NOMO-1 (cell line): ENCODE measurements at regions not wholly inside any gene's neighbourhood (a gene's known extent, or its start where the extent isn't known, plus 50 kb on each side); places are given as distances from the start of the nearest gene placed in this dataset.

Experiments used
- DNase-seq, 2 experiments: peaks; one replicate each; lab custom pipeline; 2025; ENCODE audit not compliant: unreplicated experiment in 2 of 2; lab: John Stamatoyannopoulos, UW

DNA sequence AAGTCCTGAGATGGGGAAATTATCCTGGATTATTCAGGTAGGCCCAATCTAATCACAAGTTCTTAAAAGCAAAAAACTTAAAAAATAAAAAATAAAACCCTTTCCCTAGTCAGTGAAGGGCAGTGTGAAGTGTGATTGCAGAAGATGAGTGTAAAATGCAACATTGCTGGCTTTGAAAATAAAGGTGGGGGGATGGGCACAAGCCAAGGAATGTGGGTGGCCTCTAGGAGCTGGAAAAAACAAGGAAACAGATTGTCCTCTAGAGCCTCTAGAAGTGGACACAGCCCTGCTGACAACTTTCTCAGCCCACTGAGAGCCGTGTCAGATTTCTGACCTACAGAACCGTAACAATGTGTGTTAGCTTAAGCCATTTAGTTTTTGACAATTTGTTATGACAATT, 184.3 kb upstream of the HNRNPA3 start:
- DNase-seq: no peak

DNA sequence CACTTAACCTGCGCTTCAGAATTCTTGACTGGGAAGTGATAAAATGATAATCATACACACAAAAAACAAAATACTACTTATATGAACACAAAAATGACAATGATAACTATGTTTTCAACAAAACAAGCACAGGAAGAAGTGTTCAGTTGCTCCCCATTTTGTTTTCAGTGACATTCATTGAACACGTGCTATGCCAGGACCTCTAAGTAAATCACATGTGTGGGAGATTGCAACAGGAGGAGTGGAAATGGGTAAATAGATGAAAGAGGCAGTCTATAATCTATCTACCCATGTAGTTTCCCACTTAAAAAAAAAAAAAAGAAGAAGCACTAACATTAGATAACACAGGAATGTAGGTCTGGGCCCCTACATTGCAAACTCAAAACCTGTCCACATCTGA, 183.5 kb upstream of the HNRNPA3 start:
- DNase-seq: no peak

DNA sequence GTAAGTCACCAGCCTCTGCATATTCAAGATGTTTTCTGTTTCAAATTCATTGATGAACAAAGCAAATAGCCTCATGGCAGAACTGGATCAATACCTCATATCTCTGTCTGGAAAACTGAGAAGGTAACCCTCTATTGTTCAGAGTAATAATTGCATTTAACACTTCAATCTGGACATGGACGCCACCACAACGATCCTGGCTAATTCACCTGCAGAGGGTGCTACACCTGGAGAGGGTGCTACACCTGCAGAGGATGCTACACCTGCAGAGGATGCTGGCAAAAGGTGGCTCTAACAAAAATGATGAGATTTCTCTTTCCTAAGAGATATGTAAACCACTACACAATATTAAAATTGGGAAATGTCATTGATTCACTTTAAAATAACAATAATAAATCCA, 183.1 kb upstream of the HNRNPA3 start:
- DNase-seq: no peak

DNA sequence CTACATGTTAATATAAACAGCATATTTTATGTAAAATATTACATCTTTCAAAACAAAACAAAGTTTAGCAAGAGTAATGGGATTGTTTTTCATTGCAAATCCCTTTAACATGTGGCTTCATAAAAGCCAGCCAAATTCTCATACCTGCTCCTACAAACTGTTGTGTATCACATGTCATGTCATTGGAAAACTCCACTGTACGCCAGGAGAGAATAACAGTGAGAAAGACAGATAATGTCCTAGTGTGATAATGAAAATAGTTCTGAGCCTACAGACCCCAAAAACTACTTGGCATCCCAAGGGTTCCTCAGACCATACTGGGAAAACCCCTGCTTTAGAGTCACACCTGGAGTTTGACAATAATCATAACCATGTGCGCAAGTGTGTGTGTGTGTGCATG, 182.7 kb upstream of the HNRNPA3 start:
- no peak for DNase-seq

DNA sequence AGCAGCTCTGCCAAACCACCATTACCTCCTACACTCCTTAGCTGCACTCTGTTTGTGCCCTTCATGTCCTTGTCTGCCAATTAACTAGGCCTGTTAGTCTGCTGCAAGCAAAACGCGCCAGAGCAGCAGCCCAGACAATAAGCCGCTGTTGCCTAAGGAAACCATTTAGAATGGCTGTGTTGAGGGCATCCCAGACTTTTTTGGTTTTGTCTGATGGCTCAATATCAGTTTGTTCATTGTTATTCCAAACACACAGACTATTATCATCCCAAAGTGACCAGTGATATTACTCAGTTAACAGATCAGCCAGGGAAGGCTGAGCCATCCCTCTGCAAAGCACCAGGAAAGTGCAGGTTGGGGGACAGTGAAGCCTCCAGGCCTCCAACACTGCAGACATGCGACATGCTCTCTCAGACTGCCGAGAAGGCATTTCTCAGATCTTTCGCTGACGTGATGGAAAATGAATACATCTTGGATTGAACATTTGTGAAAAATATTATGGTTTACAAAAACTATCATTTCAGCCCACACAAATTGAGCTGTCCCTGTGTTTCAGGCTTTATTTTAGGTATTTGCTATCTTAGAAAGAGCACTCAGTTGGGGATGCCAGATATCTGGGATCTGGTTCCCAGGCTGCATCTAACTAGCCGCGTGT, 182.0 kb upstream of the HNRNPA3 start:
- DNase-seq: no peak

DNA sequence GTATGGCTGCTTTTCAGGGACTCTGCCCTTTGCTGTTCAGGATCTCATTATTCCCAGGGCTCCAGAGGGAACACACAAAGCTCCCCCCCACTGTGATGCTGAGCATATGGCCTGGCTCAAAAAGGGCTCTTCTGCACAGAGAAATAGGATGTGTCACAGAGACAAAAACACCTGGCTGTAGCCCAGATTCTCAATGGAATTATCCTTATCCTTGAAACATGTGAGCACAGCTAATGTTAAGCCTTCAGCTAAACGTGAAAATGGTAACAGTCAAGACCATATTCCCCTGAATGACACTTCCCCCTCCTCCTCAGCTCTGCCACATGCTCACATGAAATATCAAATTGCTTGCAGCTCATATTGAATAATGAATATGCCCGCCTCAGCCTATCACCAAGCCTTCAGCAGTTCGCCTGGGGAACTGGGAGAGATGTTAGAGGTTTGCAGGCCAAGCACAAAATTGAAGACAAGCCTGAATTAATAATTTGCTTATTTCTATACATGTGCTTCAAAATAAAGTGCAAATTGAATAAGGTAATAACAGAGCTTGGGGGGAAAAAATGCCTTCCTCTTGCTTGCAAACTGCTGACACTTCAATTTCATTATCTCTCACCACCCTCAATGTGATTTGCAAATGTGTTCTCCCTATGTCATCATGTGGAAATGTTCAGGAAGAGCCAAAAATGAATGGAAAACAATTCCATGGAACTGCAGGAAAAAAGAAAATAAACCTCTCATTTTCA, 181.0 kb upstream of the HNRNPA3 start:
- DNase-seq: no peak

DNA sequence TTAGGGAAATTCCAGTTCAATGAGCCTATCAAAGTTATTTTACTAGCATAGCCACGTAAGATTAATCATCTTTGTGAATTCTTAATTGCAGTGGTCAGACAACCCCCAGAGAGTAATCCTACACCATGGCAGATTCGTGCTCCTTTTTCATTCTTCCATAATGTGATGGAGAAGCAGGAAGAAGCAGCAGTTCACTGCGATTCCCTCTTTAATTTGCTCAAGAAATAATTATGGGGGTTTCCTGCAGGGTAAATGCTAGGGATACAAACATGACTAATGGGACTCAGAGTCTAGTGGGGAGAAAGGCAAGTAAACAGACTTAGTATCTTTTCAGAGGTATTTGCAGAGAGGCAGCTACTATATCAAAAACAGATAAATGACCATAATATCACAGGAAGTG, 175.8 kb upstream of the HNRNPA3 start:
- no peak for DNase-seq

DNA sequence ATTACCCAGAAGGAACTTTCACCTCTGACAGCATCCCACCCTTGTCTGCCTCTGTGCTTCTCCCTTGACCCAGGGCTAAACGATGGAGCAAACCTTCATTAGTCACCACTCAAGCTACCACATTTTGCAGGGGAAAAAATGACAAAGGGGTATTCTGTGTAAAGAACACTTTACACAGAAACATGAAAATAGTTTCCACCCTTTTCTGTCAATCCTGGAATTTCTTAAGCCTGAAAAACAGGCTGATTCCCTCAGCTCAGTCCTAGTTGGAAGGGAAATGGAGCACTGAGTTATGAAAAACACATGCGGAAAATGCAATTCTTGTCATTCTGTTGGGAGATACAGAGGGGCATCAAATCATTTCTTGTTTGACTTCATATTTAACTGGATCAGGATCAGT, 175.0 kb upstream of the HNRNPA3 start:
- no peak for DNase-seq

DNA sequence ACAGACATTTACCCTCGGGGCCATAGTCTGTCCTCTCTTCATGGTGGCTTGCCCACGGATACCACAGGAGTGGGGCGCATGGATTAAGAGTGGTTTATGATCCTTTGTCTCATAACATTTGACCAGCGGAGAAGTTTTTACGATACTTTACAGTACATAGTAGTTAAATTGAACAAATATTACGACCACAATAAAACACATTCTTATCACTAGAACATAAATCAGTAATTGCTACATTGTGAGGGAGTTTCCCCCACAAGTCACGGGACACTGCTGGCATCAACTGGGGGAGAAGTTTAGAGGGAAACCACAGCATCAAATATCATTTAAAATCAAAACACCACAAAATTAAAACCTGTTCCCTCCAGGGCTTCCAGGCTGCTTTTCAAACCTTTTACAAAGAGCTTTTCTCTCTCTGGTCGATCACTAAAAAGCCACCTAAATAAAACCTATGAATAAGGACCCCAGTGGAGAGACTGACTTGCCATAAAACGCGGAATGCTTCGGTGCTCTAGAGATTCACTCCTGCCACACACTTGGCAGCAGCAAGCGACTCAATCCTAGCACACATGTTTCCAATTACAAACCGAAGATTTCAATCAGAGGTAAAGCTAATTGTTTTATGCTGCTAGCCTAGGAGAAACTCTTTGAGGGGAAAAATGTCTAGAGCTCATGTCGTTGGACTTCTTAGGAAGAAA, 173.7 kb upstream of the HNRNPA3 start:
- no peak for DNase-seq

DNA sequence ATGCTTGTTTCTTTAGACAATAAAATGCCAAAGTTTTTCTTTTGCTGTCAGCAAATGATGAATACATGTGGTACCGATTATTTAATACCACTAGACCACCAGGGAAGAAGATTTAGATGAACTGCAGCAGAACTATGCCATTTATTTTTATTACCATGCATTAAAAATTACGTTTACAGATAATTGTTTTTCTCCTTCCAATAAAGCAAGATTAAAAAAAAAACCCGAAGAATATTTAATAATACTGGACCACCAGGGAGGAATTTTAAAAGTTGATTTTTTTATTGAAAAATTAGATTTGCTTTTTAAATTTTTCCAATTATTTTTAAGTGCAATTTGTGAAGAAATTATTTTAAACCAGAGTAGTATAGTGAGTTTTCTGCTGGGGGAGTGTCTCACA, 170.3 kb upstream of the HNRNPA3 start:
- DNase-seq: no peak

DNA sequence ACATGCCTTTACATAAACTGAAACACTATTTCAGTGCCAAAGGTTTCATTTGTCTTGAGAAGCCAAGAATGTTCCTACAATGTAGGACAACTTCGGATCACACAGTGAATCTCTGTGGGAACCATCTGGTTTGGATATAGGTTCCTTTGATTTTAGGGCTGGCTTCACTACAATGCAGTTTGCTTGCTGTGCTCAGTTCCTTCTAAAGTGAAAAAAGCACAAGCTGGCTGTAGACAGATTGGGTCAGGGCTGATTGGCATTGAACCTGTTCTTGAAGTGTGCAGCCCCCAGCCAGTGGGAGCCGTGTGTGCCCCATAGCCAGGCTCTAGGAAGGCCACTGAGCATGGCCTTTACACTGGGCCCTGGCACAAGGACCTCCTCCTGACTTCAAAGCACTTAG, 167.9 kb upstream of the HNRNPA3 start:
- DNase-seq: no peak

DNA sequence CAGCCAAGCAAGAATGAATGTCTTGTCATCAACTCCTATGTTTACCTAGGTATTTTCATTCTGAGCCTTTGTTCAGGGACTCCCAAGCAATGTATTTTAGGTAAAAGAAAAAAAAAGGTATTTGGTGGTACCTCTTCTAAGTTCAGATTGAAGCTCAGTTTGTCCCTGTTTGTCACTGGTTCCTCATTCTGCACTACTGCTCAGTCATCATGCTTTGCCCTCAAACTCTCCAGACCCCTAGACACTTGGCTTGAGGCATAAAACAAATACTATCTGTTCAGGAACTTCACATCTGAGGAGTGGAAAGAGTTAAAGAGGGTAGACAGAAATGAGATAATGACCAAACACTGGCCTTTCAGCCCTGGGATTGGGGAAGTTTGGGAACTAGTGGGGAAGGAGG, 163.6 kb upstream of the HNRNPA3 start:
- no peak for DNase-seq

DNA sequence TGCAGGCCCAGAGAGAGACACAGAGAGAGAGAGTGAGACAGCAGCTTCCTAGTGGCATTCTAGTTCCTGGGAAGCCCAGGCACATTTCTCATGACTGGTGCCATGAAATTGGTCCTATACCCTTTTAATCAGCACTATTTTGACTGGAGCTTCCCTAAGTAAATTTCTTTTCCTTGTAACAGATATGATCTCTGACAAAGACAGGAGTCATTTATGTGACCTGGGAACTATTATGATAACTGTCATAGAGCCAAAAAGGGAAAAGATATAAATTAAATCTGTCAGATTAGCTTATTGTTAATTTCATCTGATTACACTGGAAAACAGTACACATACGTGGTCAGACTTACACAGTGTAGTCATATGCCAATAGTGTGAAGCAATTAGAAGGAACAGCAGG, 161.3 kb upstream of the HNRNPA3 start:
- DNase-seq: no peak

DNA sequence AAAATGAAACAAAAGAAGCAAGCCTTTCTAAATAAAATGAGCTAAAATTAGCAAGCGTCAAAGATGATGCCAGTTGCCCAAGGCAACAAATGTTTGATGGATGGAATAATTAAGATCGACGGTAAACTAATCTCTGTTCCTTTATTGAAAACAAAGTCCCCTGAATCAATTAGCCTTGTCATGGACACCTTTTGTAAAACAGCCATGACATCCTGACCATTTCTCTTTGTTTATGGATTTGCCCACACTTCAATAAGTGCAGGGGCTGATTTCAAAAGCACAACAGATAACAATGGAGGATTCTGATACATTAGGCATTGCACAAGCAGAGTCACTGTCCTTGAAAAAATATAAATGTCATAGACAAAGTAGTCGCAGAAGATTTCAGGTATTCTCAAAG, 160.1 kb upstream of the HNRNPA3 start:
- no peak for DNase-seq

DNA sequence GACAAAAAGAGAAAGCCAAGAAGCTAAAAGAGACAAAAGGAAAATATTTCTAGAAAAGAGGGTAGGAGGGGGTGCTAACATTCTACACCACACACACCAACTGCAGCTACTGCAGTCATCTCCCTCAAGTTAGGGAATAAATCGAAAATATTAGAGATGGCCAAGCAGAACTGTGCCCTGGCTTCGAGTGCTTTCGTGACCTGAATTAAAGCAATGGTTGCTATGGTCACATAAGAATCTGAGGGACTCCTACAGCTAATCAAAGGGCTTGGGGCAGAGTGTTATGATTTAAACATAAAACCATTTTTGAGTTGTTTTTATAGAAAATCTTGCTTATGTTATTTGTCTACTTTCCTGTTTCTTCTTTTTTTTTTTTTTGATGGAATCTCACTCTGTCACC, 159.6 kb upstream of the HNRNPA3 start:
- no peak for DNase-seq

DNA sequence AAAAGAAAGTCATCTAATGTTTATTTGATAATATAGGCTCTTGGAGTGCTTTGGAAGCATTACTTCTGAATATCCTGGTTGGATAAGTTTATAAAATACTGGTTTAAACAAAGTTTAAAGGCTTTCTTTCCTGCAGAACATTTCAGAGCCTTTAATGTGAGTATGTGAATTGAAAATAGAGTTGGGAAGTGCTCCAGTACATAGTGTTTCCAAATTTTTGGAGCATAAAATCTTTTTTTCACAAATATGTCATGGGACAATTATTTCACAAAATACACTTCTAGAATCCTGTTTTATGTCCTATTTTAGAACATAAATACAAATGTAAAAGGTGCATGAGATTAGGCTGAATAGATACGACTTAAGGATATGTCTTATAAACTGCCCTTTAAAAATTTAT, 158.9 kb upstream of the HNRNPA3 start:
- no peak for DNase-seq

DNA sequence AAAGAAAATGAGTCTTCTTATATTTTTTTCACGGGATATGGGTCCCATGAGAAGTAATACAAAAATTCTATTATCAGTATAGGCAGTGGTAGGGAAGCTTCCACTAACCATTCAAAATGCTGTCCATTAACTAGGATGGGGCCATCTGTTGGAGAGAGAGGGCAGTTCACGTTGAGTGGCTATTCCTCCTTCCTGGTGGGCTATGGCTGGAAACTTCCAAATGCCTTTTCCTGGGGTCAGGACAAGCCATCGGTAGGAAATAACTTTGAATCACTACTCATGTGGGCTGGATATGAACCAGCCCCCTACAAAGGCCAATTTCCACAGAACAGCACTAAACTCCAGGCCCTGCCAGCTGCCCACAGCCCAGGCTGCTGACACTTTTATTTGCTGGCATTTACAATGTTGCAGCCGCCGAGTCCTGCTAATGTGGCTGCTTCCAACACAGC, 156.1 kb upstream of the HNRNPA3 start:
- DNase-seq: no peak

DNA sequence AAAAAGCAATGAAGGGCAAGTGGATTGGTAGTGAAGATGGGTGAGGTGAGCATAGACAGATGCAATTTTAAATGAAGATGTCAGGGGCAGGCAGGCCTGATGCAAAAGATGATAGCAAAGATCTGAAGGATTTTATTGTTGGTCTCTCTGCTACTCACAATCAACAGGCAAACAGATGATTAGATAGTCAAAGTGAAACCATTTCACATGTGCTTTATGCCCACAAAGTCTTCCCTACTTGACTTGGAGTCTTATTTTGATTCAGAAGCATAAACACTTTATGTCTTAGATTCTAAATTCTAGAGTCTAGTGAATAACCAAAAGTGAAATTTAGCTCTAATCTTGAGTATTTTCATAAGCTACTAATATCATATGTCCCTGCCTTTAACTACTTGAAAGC, 153.8 kb upstream of the HNRNPA3 start:
- DNase-seq: no peak

DNA sequence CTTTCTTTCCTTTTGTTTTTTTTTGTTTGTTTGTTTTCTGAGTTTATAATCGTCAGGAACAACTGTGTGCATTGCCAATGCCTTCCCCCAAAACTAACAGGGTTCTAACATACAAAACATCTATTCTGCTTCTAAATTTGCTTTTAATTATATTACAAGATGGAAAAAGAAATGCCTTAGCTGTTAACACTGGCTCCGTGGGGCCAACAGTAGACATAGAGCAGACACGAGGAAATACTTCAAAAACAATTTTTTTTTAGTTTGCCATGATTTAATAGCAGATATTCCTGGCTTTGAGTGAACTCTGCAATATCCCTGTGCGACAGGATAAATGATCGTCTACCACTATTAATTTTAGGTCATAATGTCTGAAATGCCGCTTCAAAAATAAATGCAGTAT, 153.3 kb upstream of the HNRNPA3 start:
- no peak for DNase-seq

DNA sequence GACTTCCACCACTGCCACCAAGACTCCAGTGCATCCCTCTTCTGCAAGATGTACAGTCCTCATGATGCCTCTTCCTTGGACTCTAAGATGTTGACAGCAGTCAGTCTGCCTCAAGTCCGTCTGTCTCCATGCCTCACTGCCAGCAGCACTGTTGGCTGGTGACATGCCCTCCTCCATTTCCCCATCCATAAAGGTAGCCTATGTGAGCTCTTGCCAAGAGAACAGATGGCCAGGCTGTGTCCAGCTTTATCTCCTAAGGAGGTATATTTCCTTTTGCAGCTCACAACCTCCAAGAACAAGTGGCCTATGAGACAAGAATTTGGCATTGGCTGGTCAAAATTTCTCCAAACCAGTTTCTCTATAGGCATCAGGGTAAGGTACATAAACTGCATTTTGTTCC, 149.3 kb upstream of the HNRNPA3 start:
- DNase-seq: no peak

DNA sequence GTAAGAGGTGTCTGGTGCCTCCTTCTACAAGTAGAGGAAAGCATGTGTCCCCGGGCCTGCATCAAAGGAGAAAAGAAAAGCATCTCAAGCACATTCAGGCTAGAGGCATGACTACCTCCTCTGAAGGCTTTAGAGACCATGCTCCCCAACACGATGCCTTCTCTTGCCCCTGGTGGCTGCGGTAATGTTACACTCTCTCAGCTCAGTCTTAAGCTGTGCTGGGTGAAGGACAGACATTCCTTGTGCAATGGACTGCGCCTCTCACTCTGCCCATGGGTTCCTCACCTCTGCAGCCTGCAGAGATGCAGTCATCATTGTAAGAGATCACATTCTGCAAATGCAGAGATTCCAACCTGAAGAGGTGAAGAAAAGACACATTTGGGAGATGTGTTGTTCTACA, 148.2 kb upstream of the HNRNPA3 start:
- DNase-seq: no peak

DNA sequence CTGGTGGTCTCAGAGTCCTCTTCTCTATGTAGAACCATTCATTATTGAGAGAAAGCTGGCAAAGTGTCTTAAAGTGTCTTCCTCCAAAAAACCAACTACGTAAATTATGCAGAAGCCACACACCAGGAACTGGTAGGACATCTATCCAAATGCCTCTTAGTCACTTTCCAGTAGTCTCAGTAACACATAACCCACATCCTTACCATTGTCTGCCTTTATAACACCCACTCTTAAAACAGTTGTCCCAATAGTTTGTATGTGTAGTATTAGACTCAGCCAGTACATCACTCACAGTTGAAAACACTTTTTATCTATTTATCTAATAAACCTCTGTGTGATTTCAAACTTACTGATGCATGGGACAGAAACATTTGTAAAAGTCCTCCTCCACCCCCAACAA, 143.6 kb upstream of the HNRNPA3 start:
- no peak for DNase-seq
